SK-N-SH (cell line): ENCODE measurements at regions not wholly inside any gene's neighbourhood (a gene's known extent, or its start where the extent isn't known, plus 50 kb on each side); places are given as distances from the start of the nearest gene placed in this dataset.

ENCODE experiments used
- CTCF ChIA-PET: fragments of 300-600, 350-600 bp; formaldehyde crosslinking; extraction: SDS; loops from one replicate; lab custom pipeline; 2021; lab: Yijun Ruan, JAX
- POLR2A ChIA-PET: fragments of 350-600 bp; sonication (Branson Sonifier 250); formaldehyde crosslinking; extraction: SDS; loops from one replicate; lab custom pipeline; 2020; ENCODE audit warnings: antibody characterized with exemption, inconsistent platforms; lab: Yijun Ruan, JAX
- DNase-seq: peaks from one replicate; pipeline ENCODE4 v3.0.0; 2012
- H2AFZ ChIP-seq: fragments of 200-600 bp; sonication (generic); 2 replicates; pipeline ENCODE4 v1.8.1; 2016; ENCODE audit warnings: antibody characterized with exemption, mild to moderate bottlenecking, low read depth
- H3F3A ChIP-seq: fragments of 200-600 bp; sonication (generic); replicated peaks from 2 replicates; pipeline ENCODE3; 2016; ENCODE audit warnings: antibody characterized with exemption, mild to moderate bottlenecking; ENCODE audit not compliant: insufficient read depth
- H3K27ac ChIP-seq, 2 experiments: fragments of 200-500 bp in 1 of 2; fragments of 200-600 bp in 1 of 2; sonication (Bioruptor generic) in 1 of 2; sonication (generic), shearing (Covaris generic) in 1 of 2; 2 replicates each; pipeline versions ENCODE4 v1.5.1 to v1.6.1; 2014 to 2016; ENCODE audit warnings: low read depth in 2 of 2, inconsistent platforms in 1 of 2, low read length in 1 of 2, mild to moderate bottlenecking in 1 of 2, mixed read lengths in 1 of 2
- H3K27me3 ChIP-seq: fragments of 200-600 bp; sonication (generic), shearing (Covaris generic); 2 replicates; pipeline ENCODE4 v1.6.1; 2016; ENCODE audit warnings: mixed run types; ENCODE audit not compliant: insufficient read depth
- H3K36me3 ChIP-seq, 2 experiments: fragments of 200-500 bp in 1 of 2; fragments of 200-600 bp in 1 of 2; sonication (Bioruptor generic) in 1 of 2; sonication (generic) in 1 of 2; replicated peaks in 1 of 2; 2 replicates each; pipeline versions ENCODE3 to v1.5.1; 2014 to 2016; ENCODE audit warnings: low read length in 1 of 2, mild to moderate bottlenecking in 1 of 2; ENCODE audit not compliant: insufficient read depth in 2 of 2, control insufficient read depth in 1 of 2
- H3K4me1 ChIP-seq, 2 experiments: fragments of 200-500 bp in 1 of 2; fragments of 200-600 bp in 1 of 2; sonication (Bioruptor generic) in 1 of 2; sonication (generic), shearing (Covaris generic) in 1 of 2; 2 replicates each; pipeline versions ENCODE4 v1.5.1 to v1.6.1; 2014 to 2016; ENCODE audit warnings: low read depth in 1 of 2, low read length in 1 of 2, mixed run types in 1 of 2; ENCODE audit not compliant: insufficient read depth in 2 of 2, control insufficient read depth in 1 of 2
- H3K4me2 ChIP-seq: fragments of 200-600 bp; sonication (generic), shearing (Covaris generic); 2 replicates; pipeline ENCODE4 v1.6.1; 2017; ENCODE audit warnings: mixed run types
- H3K4me3 ChIP-seq, 2 experiments: fragments of 200-500 bp in 1 of 2; fragments of 200-600 bp in 1 of 2; sonication (Bioruptor generic) in 1 of 2; sonication (generic), shearing (Covaris generic) in 1 of 2; 2 replicates each; pipeline versions ENCODE4 v1.5.1 to v1.8.1; 2014 to 2016; ENCODE audit warnings: low read depth in 2 of 2, inconsistent platforms in 1 of 2, low read length in 1 of 2, mild to moderate bottlenecking in 1 of 2, mixed read lengths in 1 of 2, moderate library complexity in 1 of 2
- H3K79me2 ChIP-seq: fragments of 200-600 bp; sonication (generic); 2 replicates; pipeline ENCODE4 v1.8.1; 2017; ENCODE audit warnings: mild to moderate bottlenecking; ENCODE audit not compliant: insufficient read depth
- H3K9ac ChIP-seq: fragments of 200-600 bp; sonication (generic); 2 replicates; pipeline ENCODE4 v1.6.1; 2017; ENCODE audit warnings: mixed run types
- H3K9me2 ChIP-seq: fragments of 200-600 bp; sonication (generic); 2 replicates; pipeline ENCODE4 v1.6.1; 2017; ENCODE audit warnings: mixed run types
- H3K9me3 ChIP-seq: fragments of 200-600 bp; sonication (generic); 2 replicates; pipeline ENCODE4 v1.6.1; 2017; ENCODE audit warnings: mixed run types, mild to moderate bottlenecking, moderate library complexity
- H4K20me1 ChIP-seq: fragments of 200-600 bp; sonication (generic); 2 replicates; pipeline ENCODE4 v1.6.1; 2017; ENCODE audit warnings: mild to moderate bottlenecking, mixed run types; ENCODE audit not compliant: insufficient read depth
- CHD2 ChIP-seq: fragments of 150-350 bp; IDR thresholded peaks from 2 replicates; pipeline ENCODE4 v1.6.1; 2018; ENCODE audit warnings: low read length; ENCODE audit not compliant: partially characterized antibody
- CTCF ChIP-seq: fragments of 200-600 bp; sonication (generic); IDR thresholded peaks from 2 replicates; pipeline ENCODE4 v1.6.1; 2017; ENCODE audit warnings: antibody characterized with exemption, mild to moderate bottlenecking, moderate library complexity
- EP300 ChIP-seq, 2 experiments: IDR thresholded peaks; 2 replicates each; pipeline versions ENCODE4 v1.4.0 to v1.6.1; 2012; ENCODE audit warnings: borderline replicate concordance in 1 of 2, low read depth in 1 of 2, low read length in 1 of 2
- FOSL2 ChIP-seq: IDR thresholded peaks from 2 replicates; pipeline ENCODE4 v1.4.0; 2012; ENCODE audit warnings: low read depth, mild to moderate bottlenecking, moderate library complexity, borderline replicate concordance
- FOXJ3 ChIP-seq: sonication (generic); formaldehyde crosslinking; IDR thresholded peaks from 2 replicates; pipeline ENCODE4 v1.5.1; 2020; ENCODE audit warnings: mild to moderate bottlenecking, missing genetic modification reagents
- GATA2 ChIP-seq: sonication (generic); formaldehyde crosslinking; IDR thresholded peaks from 2 replicates; pipeline ENCODE4 v1.5.0; 2020; ENCODE audit warnings: mild to moderate bottlenecking, missing genetic modification reagents
- IRF3 ChIP-seq: fragments of 150-350 bp; IDR thresholded peaks from 2 replicates; pipeline ENCODE4 v1.6.1; 2016; ENCODE audit warnings: mild to moderate bottlenecking, low read depth, low read length
- MAX ChIP-seq: IDR thresholded peaks from 2 replicates; pipeline ENCODE4 v1.4.0; 2012; ENCODE audit warnings: low read depth
- MXI1 ChIP-seq: IDR thresholded peaks from 2 replicates; pipeline ENCODE4 v1.6.1; 2012; ENCODE audit warnings: mild to moderate bottlenecking, low read depth, low read length, improper control_type of control experiment
- PBX3 ChIP-seq: IDR thresholded peaks from 2 replicates; pipeline ENCODE4; 2012
- POLR2AphosphoS5 ChIP-seq: IDR thresholded peaks from 2 replicates; pipeline ENCODE4 v1.6.1; 2012; ENCODE audit warnings: low read depth, low read length
- RAD21 ChIP-seq: IDR thresholded peaks from 2 replicates; pipeline ENCODE4 v1.6.1; 2012; ENCODE audit warnings: mild to moderate bottlenecking, low read length
- RFX5 ChIP-seq: IDR thresholded peaks from 2 replicates; pipeline ENCODE4 v1.6.1; 2012; ENCODE audit warnings: mild to moderate bottlenecking, improper control_type of control experiment, low read length
- RXRA ChIP-seq: IDR thresholded peaks from 2 replicates; pipeline ENCODE4 v1.4.0; 2012; ENCODE audit warnings: low read depth, mild to moderate bottlenecking, borderline replicate concordance
- SMC3 ChIP-seq: IDR thresholded peaks from 2 replicates; pipeline ENCODE4 v1.6.1; 2012; ENCODE audit warnings: low read depth, low read length, improper control_type of control experiment
- TCF12 ChIP-seq: IDR thresholded peaks from 2 replicates; pipeline ENCODE4 v1.4.0; 2012
- TEAD4 ChIP-seq: IDR thresholded peaks from 2 replicates; pipeline ENCODE4 v1.4.0; 2012; ENCODE audit warnings: mild to moderate bottlenecking, borderline replicate concordance; ENCODE audit not compliant: insufficient read depth
- WGBS: methylation state at CpG from one replicate; pipeline ENCODE4 v1.1.6; 2017; ENCODE audit warnings: low lambda C conversion rate; 5-methylcytosine and 5-hydroxymethylcytosine counted together

GRCh38 chr19:28864577-28865042, 348.3 kb downstream of the UQCRFS1 start:
- TF ChIP-seq FOSL2 (no peak), SMC3 (no peak), MAX (no peak), TEAD4 (no peak), PBX3 (no peak), TCF12 (no peak), RXRA (no peak), CTCF (no peak), GATA2 (CRISPR knock-in tag) (no peak), RAD21 (no peak), RFX5 (no peak), CHD2 (no peak), FOXJ3 (CRISPR knock-in tag) (no peak), IRF3 (no peak), POLR2AphosphoS5 (no peak), MXI1 (no peak), EP300 (IDR thresholded peaks at IDR 0.05; ENCODE audit: borderline replicate concordance in 1 of 2, low read depth in 1 of 2, low read length in 1 of 2) (no peak)
- no peak for DNase-seq
- Histone ChIP-seq H3F3A (no peaks in the 10 kb centered on the region), H3K9me3 (no peaks in the 10 kb centered on the region), H2AFZ (no peak overlapping the region), H3K9me2 (no peaks in the 10 kb centered on the region), H3K4me3 (no peak overlapping the region), H3K4me2 (no peak overlapping the region), H3K79me2 (no peaks in the 10 kb centered on the region), H3K9ac (no peak overlapping the region), H3K4me1 (no peaks in the 10 kb centered on the region), H3K27me3 (peaks cover 55% of the 10 kb centered on the region; the same call in 1 of the 2 replicates), H3K36me3 (no peaks in the 10 kb centered on the region), H3K27ac (no peak overlapping the region), H4K20me1 (no peaks in the 10 kb centered on the region)
- 2% methylated on average over 9 of the region's 9 CpGs for WGBS
- POLR2A ChIA-PET = no interaction called here
- CTCF ChIA-PET = interaction anchor here (0.7 to 2.3 kb wide), 2 partner anchors 10 to 14 kb away, joined by 3 to 9 read pairs; no protein-coding TSS in a partner anchor
